ENCODE measurements at regions not wholly inside any gene's neighbourhood (a gene's known extent, or its start where the extent isn't known, plus 50 kb on each side); places are given as distances from the start of the nearest gene placed in this dataset.

- TF ChIP-seq CTCF (IDR thresholded peaks at IDR 0.05; ENCODE audit: low read length) (no peak), EZH2 (IDR thresholded peaks at IDR 0.05; ENCODE audit: borderline replicate concordance, low read length) (no peak)
These were observed 73.6 kb downstream of the MAIP1 start for GRCh38 chr2:200028998-200029397.

Data from OCI-LY1 (cell line).